GM18909 (cell line): ENCODE measurements at regions not wholly inside any gene's neighbourhood (a gene's known extent, or its start where the extent isn't known, plus 50 kb on each side); places are given as distances from the start of the nearest gene placed in this dataset.
"Not testable (repeated sequence)": the region's sequence is repeated elsewhere in the genome, so short reads cannot be mapped to it uniquely, and the experiment has no call there.

Experiments used
- ATAC-seq: cut with Tn5 transposase; IDR thresholded peaks from one replicate; pipeline ENCODE4 v1.9.1; 2021; ENCODE audit warnings: mild to moderate bottlenecking; ENCODE audit not compliant: unreplicated experiment, poor library complexity

DNA sequence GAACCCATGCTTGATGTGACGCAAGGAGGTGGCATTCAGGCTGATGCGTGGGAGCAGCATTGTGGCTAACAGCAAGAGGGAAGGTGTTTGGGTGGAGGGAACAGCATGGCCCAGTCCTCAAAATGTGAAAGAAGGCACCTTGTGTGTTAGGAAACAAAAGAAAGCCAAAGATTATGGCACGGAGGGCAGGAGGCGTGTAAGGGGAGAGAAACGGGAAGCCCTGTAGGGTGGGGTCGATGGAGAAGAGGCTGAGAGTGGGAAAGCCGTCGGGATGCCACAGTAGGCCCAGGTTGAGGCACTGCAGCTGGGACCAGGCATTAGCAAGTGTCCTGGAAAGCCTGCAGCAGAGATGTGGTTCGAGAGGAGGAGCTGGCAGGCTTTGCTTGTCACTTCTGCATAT, 241.1 kb downstream of the GADD45G start:
- ATAC-seq = no peak

- no peak for ATAC-seq
Measured at GRCh38 chr9:89848060-89849040, 243.5 kb downstream of the GADD45G start.

DNA sequence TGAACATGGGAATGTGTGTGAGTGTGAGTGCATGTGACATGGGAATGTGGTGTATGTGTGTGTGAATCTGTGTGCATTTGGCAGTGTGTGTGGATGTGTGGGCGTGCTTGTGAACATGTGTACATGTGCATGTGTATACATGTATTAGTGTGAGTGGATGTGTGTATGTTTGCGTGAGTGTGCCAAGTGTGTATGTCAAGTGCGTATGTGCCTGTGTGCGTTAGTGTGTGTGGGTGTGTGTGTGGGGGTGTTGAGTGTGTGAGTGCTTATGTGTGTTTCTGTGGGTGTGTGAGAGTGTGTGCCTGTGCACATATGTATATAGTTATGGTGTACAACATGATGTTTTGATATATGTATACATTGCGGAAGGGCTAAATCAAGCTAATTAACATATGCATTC, 244.3 kb downstream of the GADD45G start:
- no peak for ATAC-seq

DNA sequence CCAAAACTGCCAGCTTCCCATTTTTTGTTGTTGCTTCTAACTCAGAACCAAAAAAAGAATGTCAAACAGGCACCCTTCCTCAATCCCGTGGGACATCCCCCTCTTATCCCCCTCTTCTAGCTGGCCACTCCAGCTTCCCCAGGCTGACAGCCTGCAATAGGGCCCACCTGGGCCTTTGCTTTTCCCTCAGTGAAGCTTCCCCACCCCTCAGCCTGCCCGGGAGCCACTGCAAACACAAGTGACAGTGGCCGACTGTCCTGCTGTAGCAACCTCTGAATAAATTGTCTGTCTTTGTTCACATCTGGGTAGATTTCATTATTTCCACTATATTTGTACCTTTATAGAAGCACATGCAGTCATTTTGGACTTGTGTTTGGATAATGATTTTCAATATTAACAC, 245.3 kb downstream of the GADD45G start:
- no peak for ATAC-seq

DNA sequence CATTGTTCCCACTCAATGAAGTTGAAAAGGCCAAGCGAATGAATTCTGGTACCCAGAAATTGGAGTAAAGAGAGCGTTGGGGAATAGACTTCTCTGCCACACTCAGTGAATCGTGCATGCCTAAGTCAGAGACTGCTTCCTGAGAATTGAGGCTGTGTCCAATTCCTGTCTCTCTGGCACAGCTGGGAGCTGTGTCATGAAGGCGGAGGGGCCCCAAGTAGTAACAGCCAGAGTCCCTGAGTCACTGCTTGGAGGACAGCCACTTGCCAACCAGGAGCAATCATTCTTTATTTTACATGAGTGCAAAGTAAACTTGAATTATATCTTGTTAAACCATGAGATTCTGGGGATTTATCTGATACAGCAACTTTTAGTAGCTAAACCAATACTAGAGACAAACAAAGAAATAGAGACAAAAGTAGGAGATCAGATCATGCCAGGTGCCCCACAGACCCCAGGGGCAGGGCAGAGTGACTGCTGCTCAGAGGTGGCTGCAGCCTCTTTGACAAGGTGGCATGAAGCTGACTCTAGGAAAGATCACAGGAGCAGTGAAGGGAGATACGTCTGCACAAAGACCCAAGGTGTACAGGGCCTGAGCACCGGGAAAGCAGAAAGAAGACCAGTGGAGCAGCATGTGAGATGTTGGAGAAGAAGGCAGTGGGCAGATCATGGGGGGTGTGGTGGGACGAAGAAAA, 246.0 kb downstream of the GADD45G start:
- no peak for ATAC-seq

- no peak for ATAC-seq
Measured at GRCh38 chr9:89853161-89853560, 248.3 kb downstream of the GADD45G start.

- no peak for ATAC-seq
Measured at GRCh38 chr9:89853931-89854330, 249.1 kb downstream of the GADD45G start.

GRCh38 chr9:89854715-89855475, 250.1 kb downstream of the GADD45G start:
- ATAC-seq = no peak

- not testable (repeated sequence) for ATAC-seq
Measured at GRCh38 chr9:89856296-89856695, 251.5 kb downstream of the GADD45G start.

DNA sequence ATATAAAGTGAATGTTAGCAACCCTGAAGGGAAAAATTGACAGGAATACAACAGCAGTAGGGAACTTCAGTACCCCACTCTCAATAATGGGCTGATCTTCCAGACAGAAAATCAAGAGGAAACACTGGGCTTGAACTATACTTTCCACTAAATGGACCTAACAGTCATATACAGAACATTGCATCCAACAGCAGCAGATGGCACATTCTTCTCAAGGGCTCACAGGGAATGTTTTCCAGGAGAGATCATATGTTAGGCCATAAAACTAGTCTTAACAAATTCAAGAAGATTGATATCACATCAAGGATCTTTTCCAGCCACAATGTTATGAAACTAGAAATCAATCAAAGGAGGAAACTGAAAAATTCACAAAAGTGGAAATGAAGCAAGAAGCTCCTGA, 252.1 kb downstream of the GADD45G start:
- not testable (repeated sequence) for ATAC-seq

DNA sequence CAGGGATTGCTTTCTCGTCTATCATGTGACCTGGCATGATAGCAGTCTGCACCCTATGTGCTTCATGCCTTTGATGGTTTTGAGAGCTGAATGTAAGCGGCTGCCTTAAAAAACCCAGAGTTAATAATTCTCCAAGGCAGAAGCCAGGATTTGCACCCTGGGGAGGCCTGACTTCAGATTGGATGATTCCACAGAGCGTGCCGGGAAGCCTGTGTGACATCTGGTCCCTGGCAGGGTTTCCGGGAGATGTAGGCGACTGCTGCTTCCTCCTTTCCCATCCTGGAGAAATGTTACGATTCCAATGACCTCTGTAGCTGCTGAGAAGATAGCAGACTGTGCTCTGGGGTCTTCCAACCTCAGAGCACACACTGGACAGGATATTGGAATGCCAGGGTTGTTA, 255.0 kb downstream of the GADD45G start:
- not testable (repeated sequence) for ATAC-seq

DNA sequence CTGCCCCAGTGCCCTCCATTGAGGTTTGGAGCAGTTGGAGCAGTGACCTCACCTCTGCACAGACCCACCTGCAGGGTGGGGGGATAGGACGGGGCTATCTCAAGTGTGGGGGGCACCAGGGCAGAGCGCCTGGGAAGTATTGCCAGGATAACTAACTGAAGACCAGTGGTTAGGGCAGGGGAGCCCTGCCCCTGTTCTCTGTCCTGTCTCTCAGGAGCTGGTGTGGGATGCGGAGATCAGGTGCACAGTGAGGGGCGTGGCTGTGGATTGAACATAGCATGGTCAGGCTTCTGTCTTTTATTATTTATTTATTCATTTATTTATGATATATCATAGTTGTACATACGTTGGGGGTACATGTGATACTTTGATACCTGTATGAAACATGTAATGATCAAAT, 256.6 kb downstream of the GADD45G start:
- not testable (repeated sequence) for ATAC-seq

GRCh38 chr9:89862316-89862715, 257.5 kb downstream of the GADD45G start:
- ATAC-seq = no peak

DNA sequence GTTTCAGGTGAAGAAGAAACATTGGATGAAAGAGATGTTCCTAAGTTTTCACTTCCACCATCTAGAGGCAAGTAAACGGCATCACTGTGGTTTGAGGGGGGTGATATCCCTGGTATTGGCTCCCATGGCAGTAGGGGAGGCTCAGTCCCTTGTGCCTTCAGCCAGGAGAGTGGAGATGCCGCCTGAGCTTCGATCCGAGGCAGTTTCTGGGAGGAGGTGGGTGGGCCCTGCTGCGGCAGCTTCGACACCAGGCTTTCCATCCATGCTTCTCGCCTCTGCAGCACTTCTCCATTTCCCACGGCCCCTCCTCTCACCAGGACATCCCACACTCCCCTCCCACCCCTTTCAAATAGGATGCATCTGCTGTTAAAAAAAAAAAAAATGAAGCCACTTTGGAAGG, 258.3 kb downstream of the GADD45G start:
- ATAC-seq = no peak

GRCh38 chr9:89863837-89864236, 259.0 kb downstream of the GADD45G start:
- ATAC-seq = no peak

DNA sequence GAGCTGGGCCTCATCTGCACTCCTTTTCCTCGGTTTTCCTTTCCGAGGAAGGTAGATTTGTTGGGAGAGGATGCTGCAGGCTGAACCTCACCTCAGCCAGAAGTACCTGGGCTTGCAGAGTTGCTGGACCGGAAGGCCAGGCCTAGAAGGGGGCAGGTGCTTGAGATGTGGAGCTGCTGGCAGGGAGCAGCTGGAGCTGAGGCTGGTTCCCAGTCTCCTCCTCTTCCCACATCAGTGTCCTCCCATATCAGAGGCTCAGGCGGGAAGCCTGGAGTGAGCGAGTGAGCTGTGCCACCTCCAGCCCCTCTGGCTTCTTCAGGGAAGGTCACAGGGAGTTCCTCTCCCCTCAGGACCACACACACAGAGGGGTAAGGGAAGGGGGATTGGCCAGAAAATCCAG, 259.4 kb downstream of the GADD45G start:
- no peak for ATAC-seq

DNA sequence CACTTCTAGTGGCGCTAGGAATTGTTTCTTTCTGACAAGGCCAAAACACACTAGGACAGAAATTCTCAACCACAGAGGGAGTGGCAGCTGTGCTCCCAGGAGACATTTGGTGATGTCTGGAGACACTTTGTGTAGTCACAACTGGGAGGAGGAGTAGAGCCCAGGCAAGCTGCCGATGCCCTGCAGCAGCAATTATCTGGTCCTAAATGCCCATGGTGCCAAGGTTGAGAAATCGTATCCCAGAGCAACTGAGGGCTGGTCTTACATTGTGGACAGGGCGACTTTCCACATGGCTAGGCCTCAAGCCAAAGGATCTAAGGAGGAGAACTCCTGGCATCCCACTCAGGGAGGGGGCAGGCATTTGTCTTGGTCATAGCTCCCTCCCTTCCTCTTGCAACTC, 259.9 kb downstream of the GADD45G start:
- ATAC-seq = no peak

DNA sequence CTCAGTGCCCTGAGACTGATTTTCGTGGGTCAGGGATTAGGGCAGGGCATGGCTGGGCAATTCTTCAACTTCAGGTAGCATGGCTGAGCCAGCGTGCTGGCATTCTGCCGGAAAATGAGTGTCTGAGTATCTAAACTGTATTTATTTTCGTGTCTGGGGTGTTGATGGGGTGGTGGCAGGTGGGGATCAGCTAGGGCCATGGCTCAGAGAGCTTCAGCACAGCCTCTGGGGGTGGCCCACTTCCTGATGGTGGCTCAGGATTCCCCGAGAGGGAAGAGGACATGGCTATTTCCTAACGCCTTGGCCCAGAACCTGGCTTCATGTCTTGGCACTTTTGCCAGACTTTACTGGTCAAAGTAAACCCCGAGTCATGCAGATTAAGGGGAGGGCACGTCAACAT, 260.5 kb downstream of the GADD45G start:
- no peak for ATAC-seq

DNA sequence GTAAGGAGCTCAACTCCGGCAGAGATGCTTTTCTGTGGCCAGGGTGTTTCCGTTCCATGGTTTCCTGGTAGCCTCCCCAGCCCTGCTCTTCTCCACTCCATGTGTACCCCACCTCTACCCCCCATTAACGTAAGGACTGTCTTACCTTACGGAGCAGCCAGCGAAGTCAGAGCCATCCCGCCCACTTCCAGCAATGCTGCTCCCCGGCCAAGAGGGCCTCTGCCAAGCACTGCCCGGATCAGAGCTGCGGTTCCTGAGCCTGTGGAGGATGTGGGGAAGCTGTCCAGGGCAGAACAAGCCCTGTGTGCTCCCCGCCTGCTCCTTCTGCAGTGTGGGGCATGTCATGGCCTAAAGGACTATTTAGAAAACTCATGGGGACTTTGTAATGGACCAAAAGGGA, 261.2 kb downstream of the GADD45G start:
- no peak for ATAC-seq

DNA sequence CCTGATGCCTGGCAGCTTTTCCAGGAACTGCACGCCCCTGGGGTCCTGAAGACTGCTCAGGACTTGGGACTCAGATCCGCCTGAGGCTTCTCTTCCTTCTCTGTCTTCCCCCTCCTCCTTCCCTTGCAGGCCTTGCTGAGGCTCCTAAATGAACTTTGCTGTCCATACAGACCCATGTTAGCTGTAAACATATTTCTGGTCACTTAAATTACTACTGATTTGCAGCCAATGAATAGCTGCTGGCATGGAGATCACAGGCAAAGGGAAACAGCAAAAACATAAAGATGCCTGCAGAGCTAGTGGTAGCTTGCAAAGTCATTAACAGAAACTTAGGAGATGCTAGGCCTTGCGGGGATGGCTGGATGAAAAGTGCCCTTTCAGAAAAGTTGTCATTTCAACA, 261.9 kb downstream of the GADD45G start:
- no peak for ATAC-seq

DNA sequence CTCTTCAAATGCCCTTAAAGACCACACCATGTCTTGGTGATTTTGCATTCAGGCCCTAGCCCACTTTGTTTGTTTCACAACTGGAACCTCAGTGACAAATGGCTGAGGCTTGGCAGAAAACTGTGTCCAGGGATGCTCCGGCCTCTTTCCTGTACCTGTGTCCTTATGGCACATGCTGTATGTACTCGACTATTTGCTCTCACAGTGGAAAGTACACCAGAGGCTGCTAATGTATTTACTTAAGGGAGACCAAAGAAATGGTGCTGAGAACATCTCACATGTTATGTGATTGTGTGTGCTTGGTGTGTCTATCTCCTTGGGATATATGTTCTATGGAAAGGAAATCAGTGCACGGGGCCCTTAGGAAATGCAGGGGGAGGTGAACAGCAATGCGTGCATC, 263.3 kb downstream of the GADD45G start:
- ATAC-seq = no peak
